SH-SY5Y (cell line): ENCODE measurements at regions not wholly inside any gene's neighbourhood (a gene's known extent, or its start where the extent isn't known, plus 50 kb on each side); places are given as distances from the start of the nearest gene placed in this dataset.

Source experiments
- GATA2 ChIP-seq: IDR thresholded peaks from 2 replicates; pipeline ENCODE4 v1.6.1; 2011; ENCODE audit warnings: mild to moderate bottlenecking, low read depth, low read length
- GATA3 ChIP-seq: IDR thresholded peaks from 2 replicates; pipeline ENCODE4 v1.6.1; 2011; ENCODE audit warnings: low read depth, mild to moderate bottlenecking, low read length, moderate library complexity

DNA sequence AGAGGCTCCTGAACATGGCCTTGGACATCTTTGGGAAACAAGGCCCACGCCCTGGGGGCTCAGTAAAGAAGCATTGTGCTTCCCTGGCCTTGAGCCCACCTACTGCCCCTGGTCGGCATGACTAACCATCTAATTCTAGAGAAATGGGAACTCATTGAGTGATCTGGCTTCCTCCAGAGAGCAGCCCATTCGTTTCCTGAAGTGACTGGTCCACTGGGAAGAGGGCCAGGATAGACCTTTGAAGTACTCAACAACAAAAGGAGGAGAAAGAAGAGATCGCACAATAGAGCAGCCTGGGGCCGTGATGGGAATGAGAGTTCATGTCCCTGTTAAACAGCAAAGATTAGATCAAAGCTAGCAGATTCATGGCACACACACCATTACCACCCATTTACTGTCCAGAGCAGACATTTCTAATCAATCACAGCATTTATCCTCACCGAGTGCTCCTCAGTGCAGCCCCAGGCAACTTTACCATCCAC lies 514.4 kb upstream of the PROK2 start:
- peak; percentile 46 for TF ChIP-seq GATA3
- peak; percentile 87 for TF ChIP-seq GATA2

DNA sequence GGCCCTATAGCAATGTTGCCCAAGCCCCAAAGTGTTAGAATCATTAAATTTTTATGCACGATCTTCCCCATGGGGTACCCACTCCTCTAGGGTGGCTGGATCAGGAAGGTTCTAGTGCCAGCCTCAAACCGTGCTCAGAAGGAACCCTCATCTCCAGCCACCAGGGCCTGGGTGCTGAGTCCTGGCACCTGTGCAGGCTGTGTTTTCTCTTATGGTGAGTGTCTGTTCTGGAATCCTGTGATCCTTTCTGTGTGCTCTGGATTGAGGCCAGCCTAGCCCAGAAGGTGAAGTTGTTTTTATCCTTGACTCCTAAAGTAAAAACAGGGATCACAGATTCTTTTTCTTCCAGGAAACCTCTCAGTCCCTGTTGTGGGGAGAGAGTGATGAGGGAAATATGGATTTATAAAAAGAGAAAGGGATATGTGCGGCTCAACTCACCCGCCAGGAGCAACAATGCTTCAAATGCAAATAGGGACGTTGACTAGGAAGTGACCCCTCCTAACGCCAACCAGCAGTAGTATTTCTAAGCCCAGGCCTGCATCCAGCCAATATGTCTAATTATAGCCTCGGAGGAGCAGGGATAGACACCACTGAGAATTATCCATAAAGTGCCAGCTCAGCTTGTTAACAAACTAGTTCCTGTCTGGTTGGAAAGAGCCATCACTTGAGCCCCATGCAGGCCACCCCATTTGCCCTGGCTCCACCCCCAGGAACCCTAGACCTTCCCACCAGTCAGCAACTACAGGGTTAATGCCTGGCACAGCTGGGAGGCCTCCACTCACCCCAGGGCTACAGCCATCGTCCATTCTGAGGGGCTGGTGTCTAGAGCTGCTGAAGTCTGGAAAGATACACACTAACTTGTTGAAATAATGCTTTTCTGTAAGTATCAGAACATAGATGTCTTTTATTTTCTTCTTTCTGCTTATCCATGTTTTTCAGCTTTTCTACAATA lies 513.5 kb upstream of the PROK2 start:
- TF ChIP-seq GATA2 (no peak), GATA3 (no peak)

DNA sequence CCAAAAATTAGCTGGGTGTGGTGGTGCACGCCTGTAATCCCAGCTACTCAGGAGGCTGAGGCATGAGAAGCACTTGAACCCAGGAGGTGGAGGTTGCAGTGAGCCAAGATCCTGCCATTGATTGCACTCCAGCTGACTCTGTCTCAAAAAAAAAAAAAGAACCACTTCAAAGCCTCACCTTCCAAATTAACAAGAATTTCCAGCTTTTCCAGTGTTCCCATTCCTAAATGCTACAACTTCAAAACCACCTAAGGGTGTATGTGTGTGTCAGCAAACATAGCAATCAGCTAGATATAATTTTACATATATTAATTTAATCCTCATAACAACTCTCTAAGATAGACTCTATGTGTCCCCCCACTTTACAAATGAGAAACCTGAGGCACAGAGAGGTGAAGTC lies 512.5 kb upstream of the PROK2 start:
- TF ChIP-seq GATA3 (no peak), GATA2 (no peak)

DNA sequence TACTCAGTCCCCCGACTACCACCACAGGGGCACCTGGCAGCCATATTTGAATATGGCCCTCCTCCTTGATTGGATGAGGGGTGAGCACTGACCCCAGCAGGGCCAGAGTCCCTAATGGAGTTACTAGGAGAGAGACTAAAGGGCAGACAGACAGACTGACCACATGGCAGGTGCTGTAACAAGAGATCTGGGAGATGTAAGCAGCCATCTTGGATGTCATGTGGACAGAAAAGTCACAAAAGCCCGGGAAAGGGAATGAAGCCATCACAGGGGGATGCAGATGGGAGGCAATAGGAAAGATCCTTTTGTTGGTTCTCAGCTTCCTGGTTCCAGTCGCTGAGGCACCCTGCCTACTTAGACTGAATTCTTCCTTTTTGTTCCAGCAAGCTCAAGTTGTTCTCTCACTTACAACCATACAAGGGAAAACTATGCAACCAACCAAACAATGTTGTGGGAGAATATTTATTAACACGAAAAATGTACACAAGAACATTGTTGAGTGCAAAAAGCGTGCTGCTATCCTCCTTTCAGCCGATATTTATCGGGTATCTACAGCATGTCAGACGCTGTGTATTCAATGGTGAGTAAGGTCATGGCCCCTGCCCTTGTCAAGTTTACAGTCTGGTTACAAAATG lies 511.6 kb upstream of the PROK2 start:
- TF ChIP-seq GATA2: no peak
- TF ChIP-seq GATA3: no peak

DNA sequence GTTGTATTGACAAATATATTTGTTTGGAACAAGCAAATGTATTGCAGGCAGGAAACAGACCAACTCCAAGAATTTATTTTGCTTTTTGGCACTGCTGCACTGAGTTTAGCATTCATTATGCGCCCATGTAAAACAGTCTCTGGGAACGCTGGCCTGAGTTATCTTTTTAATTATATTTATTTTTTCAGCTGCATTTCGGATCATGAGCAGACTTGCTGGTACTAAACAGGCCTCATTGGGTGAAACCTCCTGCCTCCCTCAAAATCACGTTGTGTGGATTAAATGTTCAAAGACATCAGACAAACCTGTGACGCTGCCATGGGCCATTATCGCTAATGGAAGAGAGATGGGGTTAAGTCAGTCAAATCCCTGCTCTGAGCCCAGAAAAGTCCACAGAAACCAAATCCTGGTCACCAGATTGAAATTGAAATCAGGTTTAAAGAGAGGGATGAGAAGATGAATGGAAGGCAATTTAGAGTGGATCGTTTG lies 511.1 kb upstream of the PROK2 start:
- peak; percentile 63 for TF ChIP-seq GATA2
- TF ChIP-seq GATA3: no peak

DNA sequence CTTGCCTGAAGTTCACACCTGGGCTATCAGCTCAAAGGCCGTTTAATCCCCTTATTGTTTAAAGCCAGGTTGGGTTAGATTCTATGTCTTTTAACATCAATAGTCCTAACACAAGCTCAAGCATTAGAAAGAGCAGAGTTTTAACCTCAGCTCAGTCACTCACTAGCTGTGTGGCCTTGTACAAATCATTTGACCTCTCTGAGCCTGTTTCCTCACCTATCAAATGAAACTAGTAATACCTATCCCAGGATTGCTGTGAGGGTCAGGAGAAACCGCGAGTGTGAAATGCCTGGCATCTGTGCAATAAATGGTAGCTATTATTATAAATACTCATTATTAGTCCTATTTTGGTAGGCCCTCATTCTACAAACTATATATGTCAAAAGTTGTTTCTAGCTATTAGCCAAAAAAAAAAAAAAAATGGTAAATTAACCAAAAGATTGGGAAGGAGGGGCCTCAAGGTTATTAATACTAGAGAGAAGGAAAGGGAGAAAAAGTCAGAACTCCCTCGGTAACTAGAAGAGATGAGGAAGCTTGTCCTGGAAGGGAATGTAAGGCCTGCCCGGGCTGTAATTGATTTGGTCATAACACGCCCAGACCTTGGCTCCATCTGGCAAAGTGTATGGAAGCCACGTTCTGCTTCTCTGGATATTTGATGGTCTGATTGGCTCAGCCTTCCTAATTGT lies 510.5 kb upstream of the PROK2 start:
- TF ChIP-seq GATA3: no peak
- no peak for TF ChIP-seq GATA2

DNA sequence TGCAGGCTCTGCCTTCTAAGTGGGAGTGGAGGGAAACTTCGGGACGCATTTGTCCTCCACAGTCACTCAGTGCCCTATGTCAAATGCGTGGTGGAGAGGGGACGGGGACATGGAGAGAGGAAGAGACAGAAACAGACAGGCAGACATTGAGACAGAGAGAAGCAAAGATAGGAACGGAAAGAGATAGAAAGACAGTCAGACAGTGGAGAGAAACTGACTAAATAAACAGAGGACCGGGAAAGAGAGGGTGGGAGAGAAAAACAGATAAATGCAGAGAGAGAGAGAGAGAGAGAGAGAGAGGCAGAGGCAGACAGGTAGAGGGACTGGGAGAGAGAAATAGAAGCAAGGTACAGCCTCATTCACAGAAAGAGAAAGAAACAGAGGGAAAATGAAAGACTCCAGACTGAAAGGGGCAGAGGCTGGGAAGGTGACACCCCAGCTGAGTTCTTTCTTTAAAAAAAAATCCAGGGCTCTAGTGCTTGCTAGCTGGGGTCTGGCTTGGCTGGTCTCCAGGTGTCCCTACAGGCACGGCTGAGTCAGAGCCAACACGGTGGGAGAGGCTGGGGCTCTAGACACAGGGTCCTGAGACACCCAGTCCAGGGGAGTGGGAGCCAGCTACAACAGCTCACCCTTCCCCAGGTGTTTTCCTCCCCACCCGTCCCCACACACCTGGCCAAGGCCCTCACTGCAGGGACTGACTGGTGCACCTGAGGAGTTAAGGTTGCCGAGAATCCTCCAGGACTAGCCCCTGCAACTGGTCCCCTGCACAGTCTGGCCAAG lies 506.1 kb upstream of the PROK2 start:
- TF ChIP-seq GATA2 (no peak), GATA3 (no peak)

DNA sequence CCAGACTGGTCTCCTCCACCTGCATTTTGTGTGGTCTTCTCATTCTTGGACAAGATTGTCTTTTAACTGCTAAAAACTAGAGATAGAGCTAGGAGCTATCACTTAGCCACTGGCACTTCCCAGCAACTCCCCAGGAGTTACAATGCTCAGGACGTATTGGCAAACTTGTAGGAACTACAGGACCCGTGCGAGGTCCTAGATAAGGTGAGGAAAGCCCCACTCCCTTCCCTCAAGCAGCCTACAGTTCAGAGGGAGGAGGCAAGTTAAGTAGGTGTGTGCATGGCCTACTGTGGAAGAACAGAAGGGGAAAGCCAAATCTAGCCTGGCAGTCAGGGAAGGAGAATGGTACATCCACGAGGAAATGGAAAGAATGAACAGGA lies 504.7 kb upstream of the PROK2 start:
- TF ChIP-seq GATA2 (no peak), GATA3 (no peak)

DNA sequence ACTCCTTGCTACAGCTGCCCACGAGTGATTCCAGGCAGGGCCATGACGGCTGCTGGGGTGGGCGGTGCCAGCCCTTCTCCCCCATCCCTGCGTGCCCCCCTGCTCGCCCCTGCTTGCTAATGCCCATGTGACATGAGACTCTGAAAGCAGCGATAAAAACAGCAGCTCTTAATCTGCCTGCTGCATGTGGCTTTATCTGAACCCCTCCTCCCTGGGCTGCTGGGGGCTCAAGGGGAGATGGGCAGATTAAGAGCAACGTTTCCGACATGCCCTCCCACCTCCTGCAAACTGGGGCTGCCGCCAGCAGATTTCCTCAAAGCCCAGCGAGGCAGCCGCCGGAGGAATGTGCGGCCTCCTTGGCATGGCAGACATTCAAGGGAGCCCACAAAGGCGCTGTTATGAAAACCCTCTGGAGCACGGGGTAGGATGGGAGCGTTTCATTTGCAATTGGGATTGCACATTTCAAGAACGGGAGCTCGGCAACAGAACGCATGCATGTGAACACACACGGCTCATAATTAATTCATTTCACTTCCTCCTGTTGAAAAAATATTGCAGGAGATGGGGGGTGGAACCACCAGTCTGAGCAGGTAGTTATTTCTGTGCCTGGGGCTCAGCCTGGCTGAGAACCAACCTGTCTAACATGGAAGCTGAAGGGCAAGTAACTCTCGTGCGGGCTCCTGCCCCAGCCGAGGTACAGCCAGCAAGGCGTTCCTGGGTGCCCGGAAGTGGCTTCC lies 504.2 kb upstream of the PROK2 start:
- peak; percentile 65 for TF ChIP-seq GATA3
- peak; percentile 98 for TF ChIP-seq GATA2

DNA sequence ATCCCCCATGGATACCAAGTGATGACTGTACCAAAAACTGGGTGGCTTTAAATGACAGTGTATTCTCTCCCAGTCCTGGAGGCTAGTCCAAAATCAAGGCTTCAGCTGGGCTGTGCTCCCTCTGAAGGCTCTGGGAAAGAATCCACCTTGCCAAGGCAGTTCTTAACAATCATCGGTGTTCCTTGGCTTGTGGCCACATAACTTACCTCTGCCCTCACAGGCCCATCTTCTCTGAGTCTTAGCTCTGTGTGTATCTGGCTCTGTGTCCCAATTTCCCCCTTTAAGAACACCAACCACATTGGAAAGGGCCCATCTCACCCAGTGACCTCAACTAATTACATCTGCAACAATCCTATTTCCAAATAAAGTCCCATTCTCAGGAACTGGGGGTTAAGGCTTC lies 503.0 kb upstream of the PROK2 start:
- TF ChIP-seq GATA3: no peak

DNA sequence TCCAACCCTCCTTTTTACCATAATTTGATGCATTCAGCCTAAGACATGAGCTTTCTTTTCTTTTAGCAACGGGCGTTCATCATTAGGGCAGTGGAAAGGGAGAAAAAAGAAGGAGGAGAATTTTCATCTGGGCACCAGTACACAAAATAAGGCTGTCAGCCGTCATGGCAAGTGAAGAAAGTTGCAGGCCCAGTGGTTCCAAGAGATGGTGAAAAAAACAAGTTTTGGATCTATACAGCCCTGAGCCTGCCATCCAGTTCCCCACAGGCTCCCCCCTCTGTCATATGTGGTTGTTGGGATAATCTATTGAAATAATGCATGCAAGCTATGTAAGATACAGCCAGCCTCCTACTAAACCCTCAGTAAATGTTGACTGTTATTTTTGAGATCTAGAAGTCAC lies 500.6 kb upstream of the PROK2 start:
- TF ChIP-seq GATA3: no peak
- no peak for TF ChIP-seq GATA2

DNA sequence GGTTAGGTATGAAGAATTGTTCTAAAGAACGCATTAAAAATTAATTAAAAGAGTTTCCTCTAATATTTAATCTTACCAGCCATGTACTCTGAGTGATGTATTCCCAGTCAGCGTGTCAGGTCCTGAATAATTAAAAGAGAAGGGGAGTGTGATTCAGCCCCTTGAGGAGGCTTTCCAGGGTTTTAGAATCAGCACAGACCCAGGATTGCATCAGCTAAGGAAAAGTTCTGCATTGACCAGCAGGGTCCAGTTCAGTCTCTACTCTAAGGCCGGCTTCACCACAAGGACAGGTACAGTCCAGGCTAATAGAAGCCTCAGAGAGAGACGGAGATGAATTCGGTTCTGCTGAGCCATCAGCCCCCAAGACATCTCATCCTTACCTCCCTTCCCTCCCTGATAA lies 499.5 kb upstream of the PROK2 start:
- TF ChIP-seq GATA3 (no peak), GATA2 (no peak)

DNA sequence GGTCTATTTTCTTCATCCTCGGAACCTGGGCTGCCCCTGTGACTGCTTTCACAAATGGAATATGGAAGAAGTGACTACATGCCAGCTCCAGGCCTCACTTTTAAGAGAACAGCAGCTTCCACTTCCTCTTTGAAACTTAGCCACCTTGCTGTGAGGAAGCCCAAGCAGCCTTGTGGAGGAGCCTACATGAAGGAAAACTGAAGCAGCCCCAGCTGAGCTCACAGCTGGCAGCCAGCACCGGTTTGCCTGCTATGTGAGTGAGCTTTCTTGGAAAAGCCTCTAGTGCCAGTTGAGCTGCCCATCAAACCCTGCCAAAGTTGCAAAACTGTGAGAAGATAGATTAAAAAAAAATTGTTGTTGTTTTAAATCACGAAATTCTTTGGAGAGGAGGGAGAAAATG lies 498.0 kb upstream of the PROK2 start:
- TF ChIP-seq GATA2: no peak
- no peak for TF ChIP-seq GATA3
